TTC549 (cell line): ENCODE measurements at regions not wholly inside any gene's neighbourhood (a gene's known extent, or its start where the extent isn't known, plus 50 kb on each side); places are given as distances from the start of the nearest gene placed in this dataset.
"Not testable (repeated sequence)": the region's sequence is repeated elsewhere in the genome, so short reads cannot be mapped to it uniquely, and the experiment has no call there.

Experiments used
- FAIRE-seq: peaks from 2 replicates; lab custom pipeline; 2012; peaks lifted over from hg19 to GRCh38; lab: Jason Lieb, UNC

DNA sequence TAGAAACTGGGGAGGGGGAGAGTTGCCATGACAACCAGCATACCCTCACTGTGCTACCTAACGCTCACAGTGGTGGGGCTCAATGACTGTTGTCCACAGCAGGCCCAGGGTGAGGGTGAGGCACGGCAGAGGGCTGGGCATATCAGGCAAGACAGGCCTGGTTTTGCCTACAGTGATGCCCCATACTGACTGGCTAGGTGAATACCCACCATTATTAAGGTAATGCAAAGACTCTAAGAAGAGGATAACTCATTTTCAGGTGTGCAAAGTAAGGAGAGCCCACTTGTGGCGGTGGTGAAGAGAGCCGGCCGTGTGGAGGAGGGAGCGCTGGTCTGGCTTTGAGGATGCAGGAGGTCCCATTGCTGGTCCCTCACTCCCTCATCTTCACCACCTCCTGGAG is 422.3 kb downstream of the FUT8 start:
- no peak for FAIRE-seq

DNA sequence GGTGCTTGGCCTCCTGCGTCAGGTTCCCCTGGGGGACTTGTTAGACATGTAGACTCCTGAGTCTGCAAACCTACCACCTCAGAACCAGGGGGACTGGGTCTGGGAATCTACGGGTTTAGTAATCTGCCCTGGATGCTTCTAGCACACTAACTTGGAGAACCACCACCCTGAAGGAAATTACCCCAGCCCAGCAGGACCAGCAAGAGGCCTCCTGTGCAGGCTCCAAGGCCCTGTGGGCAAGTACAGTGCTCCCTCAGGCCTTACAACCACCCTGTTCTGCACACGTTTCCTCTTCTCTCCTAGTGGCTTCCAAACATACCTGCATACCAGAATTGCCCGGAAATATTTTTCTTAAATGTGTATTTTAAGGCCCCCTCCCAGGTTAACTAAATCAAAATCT is 423.0 kb downstream of the FUT8 start:
- FAIRE-seq: no peak

DNA sequence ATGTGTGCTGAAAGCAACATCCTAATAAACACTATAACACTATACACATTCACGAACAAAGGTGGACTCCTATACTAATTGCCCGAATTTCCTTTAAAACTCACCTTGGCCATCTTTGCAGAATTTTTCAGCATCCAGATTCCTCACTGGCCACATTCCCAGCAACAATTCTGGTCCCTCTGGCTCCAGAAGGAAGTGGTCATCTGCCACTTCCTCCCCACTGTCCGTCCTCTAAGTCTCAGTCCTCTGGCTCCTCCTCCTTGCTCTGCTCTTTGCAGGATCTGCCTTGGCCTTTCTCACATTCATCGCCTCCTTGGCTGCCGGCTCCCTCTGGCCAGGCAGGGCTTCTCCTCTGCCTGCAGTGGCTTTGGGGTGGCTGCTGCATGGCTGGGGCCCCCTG is 426.0 kb downstream of the FUT8 start:
- FAIRE-seq: no peak

DNA sequence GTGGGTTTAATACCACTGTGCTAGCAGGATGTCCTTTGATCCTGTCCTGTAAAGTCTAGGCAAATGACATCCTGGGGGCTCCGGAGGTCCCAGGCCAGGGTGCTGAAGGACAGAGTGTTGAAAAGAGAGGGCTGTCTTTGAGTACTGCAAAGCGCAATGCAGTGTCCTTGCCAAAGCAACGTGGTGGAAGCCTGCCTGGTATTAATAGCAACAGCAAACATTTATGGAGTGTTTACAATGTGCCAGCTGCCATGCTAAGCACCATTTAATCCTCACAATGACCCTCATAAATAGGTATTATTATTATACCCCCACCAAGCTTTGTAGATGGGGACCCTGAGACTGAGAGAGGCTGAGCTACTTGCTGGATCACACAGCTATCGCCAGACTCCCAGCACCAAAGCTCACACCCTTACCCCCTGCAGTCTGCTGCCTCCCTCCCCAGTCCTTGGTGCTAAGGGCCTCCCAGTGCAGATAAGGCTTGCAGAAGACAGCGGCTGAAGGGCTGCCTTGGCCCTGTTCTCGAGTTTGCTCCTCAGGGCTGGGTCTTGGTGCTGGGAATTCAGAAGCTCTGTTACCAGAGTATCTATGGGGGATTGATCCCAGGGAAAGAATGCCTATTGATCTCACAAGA is 427.7 kb downstream of the FUT8 start:
- no peak for FAIRE-seq

DNA sequence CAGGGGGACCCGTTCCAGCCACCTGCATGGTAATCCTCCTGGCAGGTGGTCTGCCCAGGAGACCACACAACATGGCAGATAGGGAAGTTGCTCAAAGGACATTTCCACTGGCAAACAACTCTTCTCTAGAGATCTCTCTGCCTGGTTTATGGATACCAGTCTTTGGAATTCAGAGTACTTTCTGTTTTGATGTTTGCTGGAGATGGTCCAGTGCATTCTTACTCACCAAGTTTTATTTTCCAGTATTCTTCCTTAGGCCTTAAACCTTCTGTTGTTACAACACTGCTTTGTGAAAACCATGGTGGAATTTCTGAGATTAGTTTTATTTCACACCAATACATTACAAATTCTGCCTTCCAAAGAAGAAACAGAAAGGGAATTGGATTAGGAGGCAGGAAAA is 428.3 kb downstream of the FUT8 start:
- FAIRE-seq: no peak

DNA sequence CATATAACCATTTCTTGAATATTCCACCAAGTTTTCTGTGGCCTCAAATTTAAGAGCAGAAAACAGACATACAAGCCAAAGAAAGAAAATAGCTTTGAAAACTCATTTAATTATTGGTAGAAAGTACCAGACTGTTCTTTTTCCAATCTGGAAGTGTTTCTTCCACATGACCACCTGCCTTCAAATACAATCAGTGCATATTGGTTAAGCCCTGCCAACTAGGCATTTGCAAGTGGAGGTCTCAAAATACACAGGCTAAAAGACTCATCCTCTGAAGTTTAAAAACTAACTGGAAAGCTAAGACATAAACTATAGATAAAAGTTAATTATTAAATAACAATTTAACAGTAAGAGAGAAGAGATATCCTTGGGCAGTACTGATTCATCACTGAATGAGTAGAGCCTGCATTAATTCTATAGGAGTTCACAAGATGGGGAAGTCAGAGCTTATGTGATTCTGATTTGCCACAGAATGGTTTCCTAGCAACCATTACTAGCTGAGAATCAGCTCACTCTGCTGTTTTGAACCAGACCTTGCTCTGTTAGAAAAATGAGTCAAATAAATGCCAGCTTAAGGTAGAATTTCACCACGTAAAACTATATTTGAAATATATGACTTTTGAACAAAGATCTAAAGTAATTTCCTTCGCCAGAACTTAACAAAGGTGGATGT is 433.8 kb downstream of the FUT8 start:
- no peak for FAIRE-seq

DNA sequence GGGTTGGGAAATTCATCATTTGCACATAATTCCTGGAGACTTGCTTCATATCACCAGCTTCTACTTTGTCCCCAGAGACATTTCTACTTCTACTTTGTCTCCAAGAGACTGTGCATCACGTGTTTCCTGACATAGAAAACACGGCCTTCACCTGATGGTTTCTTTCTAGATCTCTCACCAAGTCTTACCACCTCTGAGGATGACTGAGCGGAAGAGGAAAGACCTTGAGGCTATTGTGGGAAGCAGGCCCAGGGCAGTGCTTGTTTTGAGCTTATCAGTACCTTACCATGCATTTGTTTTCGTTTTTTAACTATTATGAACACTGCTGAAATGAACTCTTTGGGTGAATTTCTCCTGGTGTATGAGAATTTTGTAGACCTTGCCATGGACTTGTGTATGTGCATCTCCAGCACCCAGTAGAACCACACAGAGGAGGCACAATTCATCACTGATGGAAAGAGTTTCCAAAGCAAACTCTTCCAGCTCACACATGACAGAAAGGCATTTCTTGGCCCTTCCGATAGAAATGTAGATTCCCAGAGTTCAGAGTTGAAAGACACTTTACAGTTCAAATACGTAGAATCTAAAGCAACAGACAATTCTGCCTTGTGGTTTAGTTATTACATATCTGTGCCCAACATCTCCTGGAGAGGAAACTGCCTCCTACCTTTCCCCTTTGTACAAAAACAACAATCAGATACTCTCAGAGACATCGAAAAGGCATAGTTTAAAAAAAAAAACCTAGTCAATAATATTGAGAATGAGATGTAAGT is 434.7 kb downstream of the FUT8 start:
- no peak for FAIRE-seq

DNA sequence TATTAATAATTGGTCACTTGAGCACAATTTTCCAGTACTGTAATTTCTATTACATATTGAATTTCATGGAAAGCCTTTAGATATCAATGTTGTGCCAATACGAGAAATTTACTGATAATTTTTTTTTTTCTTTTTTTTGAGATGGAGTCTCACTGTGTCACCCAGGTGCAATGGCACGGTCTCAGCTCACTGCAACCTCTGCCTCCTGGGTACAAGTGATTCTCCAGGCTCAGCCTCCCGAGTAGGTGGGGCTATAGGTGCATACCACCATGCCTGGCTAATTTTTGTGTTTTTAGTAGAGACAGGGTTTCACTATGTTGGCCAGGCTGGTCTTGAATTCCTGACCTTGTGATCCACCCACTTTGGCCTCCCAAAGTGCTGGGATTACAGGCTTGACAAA is 435.4 kb downstream of the FUT8 start:
- FAIRE-seq: not testable (repeated sequence)

DNA sequence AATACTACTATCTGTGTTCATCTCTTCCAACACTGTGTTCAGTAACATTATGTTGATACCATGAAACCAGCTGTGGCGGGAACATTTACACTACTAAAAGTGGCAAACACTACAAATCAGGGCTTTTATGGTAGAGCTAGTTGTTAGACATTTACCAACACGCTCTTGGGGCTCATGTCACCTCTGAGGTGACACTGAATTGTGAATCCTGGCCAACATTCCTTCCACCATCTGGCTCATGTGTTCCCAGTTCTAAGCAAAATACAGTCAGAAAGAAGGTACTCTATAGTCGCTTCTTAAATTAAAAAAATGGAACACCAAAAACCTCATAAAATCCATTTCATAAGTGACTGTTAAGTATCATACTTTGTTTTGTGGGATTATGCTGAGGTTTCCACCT is 436.6 kb downstream of the FUT8 start:
- FAIRE-seq: no peak

DNA sequence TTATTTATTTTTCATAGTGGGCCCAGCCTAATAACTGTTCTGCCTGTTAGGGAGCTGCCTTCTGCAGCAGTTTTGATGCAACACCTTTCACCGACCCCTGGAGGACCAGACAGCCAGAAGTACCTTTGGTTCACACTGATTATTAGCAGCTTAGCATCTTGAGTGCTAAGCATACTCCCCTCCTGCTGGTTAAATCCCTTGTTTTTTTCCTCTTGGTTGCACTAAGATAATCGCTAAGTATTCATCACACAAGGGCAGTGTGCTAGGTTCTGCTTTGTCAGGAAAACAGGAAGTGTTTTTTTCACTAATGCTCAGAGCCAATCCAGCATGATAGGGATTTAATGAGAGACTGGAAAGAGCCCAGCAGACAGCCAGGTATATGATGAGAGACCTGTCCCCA is 437.0 kb downstream of the FUT8 start:
- FAIRE-seq: no peak

DNA sequence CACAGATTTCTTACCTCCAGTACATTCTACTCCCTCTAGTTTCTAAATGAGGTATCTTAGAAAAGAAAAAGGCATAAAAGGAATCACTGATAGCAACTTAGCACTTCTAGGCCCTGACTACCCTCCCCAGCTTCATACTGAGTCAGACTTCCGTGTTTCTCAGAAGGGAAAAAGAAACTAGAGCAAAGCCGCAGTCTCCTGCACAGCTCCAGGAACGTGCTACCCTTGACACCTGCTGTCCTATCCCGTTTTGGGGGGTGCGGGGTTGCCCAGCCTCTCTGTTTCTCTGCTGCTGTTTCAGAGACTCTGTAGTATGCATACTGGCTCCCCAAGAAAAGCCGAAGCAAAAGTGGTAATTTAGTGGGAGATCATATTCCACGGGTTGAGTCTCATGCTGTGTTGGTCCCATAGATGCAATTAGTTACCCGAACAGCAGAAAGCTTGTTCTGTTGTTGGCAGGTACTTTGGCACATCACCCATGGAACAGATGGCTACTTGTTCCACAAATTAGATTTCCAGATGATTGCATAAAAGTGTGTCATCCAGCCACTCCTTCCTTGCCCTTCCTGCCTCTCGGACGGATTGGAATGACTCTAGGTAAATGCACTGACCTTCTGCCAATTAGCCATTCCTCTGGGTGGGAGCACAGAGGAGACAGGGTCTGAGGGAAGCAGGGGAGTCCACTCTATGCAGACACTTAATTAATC is 438.1 kb downstream of the FUT8 start:
- FAIRE-seq: no peak

DNA sequence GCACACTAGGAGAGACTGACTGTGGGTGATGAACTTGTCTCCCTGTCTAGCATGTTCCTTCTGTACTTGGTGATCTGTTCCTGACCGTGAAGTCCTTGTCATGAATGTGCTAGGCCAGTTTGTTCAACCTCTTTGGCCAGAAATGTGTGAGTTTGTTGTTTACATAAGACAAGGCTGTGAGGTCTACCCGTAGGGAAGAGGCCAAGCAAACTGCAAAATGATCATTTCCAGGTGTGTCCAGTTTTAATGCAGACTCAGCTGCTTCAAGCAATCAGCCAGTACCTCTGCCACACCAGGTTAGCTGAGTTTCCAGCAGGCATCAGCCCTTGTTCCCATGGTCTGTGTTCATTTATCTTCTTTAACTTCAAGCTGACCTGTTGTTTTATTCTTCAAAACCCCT is 440.2 kb downstream of the FUT8 start:
- FAIRE-seq: no peak

DNA sequence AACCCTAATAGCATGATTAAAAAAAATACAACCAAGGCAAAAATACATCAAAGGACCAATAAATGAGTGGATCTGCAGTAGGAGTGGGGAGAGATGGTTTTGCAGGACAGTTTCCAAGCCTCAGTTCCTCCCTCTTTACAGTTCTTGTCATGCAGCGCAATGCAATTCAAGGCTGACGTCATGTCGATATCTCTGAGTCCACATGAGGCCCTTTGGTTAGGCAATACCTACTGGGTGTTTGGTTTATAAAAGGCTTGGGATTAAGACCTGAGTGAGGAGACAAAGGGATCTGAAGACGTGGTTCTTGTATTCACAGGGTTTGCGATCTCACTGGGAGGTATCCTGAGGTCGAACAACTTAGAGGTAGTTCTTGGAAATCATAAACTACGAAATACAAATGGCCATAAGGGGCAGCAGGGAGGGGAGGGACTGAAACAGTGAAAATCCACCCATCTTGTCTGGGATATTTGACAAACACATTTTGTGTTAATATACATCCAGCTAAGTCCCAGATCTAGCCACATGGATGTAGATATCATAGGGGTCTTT is 441.0 kb downstream of the FUT8 start:
- no peak for FAIRE-seq

DNA sequence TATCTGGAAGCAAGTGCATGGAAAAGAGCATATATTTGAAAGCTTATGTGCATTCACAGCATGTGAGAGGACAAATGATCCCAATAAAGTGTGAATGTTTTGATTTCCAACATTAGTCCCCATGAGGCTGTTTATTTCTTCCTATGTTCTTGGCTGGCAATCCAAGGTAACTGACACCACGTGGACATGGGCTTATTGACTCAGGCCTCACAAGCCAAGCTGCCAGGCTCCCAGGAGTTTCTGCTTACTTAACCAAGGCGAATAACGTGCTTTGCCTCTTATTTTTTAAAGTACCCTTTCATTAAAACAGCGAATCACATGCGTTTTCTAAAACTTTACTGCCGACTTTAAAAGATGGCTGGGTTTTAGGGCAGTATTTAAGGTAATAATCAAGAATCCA is 441.7 kb downstream of the FUT8 start:
- FAIRE-seq: no peak

DNA sequence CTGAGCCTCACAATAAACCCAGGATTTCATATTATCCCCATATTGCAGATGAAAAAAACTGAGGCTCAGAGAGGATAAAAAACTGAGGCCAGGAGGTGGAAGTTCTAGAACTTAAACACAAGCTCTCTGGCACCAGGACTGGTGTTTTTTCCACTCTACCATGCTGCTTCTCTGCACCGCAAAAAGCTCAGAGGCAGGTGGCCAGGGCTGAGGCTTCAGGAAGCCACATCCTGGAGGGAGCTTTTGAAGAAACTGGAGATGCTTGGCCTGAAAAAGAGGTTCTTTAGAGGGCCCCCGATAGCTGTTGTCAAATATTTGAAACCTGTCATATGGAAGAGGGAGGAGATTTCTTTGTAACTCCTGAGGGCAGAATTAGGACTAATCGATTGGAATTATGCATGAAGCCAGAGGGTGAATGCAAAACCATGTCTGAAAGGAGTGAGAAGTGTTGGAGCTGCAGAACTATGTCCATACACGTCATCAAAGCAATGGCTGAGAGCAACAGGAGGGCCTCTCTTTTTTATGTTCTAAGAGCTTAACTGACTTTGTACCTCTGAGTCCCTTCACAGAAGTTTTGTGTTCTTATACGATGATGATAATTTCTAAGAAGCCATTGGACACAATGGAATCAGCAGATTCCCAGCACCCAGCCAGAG is 448.6 kb downstream of the FUT8 start:
- FAIRE-seq: no peak

DNA sequence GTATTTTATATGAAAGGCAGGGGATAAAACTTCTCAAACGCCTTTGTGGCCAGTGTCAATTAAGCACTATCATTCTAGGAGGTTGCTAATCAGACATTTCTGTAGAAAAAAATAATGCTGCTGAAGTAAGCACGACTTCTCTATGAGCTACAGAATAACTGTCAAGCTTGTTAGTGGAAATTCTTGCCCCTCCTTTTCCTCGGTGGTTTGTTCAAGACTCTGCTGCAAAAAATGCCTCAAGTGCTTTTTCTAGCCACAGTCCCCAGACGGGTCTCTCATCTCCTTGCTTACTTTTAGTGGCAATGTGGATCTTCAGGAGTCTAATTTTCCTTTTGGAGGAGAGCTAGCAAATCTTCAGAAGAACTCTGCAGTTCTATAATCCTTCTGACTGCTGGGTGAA is 452.0 kb downstream of the FUT8 start:
- no peak for FAIRE-seq

DNA sequence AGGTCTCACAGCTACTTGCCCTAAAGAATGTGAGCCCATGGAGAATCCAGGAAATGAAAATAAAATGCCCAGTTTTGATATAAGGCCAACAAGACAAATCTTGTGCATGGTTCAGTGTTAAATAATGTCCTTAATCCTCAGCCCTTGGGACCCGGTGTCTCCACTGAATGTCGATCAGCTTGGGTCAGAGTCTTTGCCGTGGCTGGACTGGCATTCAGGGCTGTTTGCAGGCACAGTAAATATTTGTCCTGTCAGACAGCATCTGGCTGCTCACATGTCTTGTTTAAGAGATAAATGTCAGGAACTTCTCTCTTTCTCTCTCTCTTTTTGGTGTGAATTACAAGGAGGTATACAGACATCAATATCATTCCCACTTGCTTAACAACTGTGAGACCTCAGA is 452.5 kb downstream of the FUT8 start:
- FAIRE-seq: no peak

DNA sequence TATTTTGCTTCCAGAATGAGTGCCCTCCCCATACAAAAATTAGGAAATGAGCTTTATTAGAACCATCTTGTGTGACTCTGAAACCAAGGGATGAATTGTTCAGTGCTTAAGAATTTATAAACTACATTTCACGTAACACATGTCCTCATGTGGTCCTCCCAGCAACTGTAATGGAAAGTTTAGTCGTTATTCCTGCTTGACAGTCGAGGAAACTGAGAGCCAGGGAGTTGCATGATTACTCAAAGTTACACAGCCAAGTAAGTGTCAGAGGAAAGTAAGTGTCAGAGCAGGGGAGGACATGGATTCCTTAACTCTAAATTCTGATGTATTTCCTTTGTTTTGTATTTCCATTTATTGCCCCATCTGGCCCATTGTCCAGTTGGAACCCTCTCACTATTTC is 453.9 kb downstream of the FUT8 start:
- FAIRE-seq: no peak

DNA sequence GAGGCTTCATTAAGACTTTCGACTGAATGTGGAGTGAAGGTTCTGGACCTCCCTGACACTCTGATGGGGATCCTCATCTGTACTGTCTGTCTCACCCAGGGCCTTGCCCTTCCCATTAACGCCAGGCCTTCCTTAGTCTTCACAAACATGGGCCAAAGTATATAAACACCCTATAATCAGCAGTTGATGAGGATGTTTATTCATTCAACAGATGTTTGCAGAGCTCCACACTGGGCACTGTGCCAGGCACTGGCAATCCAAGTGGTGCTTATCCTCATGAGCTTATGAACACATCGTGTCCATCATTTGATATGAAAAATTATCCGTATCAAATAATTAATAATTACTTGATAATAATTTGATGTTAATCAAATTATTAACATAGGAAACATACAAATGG is 454.4 kb downstream of the FUT8 start:
- FAIRE-seq: no peak

DNA sequence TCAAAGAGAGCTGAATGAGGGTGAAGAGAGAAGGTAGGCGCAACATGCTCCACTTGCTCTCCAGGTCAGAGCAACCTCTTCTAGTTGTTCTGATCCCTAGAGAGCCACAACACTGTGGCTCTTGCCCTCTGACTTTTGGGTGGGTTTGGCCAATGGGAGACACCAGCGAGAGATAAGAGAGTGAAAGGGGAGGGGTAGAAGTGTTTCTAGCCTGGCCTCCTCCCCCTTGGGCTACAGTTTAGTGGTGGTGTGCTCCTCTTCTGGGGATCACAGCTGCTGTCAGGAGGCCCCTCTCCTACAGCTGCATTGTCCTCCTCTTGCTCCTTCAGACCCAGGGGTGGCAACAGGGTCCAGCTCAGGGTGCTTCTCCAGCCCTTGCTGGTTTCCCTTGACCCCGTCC is 454.8 kb downstream of the FUT8 start:
- no peak for FAIRE-seq

DNA sequence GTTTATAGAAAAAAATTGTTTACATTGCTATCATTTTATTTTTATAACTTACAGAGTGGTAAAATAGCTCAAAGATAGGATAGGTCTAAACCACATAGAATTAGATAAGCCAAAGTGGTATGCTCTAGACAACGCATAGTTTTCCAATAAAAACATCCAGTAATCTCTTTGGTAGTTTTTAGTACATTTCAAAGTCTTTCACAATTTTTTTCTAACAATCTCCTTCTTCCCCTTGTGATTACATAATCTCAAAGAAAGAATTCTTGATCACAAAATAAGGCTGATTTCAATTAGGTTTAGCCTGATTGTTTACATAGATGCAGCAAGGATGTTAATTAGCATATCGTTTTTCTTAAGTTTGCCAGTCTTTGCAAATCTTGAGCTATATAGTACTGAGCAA is 460.0 kb downstream of the FUT8 start:
- FAIRE-seq: no peak

DNA sequence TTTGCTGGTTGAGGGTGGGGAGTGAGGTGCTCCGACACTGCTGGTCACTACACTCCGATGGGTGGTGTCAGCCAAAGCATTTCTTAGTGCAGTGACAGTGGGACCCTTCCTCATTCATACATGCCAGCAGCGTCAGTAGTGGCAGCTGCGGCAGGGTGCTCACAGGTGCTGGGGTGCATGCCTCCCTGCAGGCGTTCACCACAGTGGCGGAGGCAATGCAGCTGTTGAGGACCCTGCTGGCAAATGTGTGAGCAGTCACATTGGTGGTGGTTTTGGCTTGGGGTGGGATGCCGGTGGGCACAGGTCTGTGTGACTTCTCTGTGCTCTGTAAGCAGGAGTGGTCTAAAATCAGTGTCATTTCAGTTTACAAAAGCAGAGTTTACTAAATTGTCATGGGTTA is 464.6 kb downstream of the FUT8 start:
- no peak for FAIRE-seq
